Stimulated activated CD4-positive, alpha-beta T cell treated with anti-CD3 and anti-CD28 coated beads, Interleukin-2, amount 100 ng/mL, for 4 hours (primary cell): ENCODE measurements at regions not wholly inside any gene's neighbourhood (a gene's known extent, or its start where the extent isn't known, plus 50 kb on each side); places are given as distances from the start of the nearest gene placed in this dataset.

Source experiments
- DNase-seq: peaks from one replicate; pipeline ENCODE4 v3.0.0-alpha.2; 2020; ENCODE audit warnings: low read depth

- no peak for DNase-seq
These were observed 118.8 kb downstream of the GYPC start for GRCh38 chr2:126774761-126775160.

GRCh38 chr2:126775300-126775985, 119.5 kb downstream of the GYPC start:
- no peak for DNase-seq

GRCh38 chr2:126776255-126776654, 120.3 kb downstream of the GYPC start:
- no peak for DNase-seq

GRCh38 chr2:126776692-126777619, 121.0 kb downstream of the GYPC start:
- DNase-seq, result peak; percentile 68

- no peak for DNase-seq
These were observed 121.1 kb upstream of the TEX51 start for GRCh38 chr2:126777620-126777978.

- DNase-seq, result no peak
These were observed 119.9 kb upstream of the TEX51 start for GRCh38 chr2:126778561-126779501.

- DNase-seq, result no peak
These were observed 117.5 kb upstream of the TEX51 start for GRCh38 chr2:126781206-126781605.

GRCh38 chr2:126781806-126782205, 116.9 kb upstream of the TEX51 start:
- no peak for DNase-seq

GRCh38 chr2:126782648-126783047, 116.0 kb upstream of the TEX51 start:
- no peak for DNase-seq

- no peak for DNase-seq
These were observed 115.3 kb upstream of the TEX51 start for GRCh38 chr2:126783341-126783740.

- DNase-seq, result no peak
These were observed 114.6 kb upstream of the TEX51 start for GRCh38 chr2:126784045-126784444.

GRCh38 chr2:126784621-126785020, 114.1 kb upstream of the TEX51 start:
- no peak for DNase-seq

GRCh38 chr2:126785236-126785635, 113.5 kb upstream of the TEX51 start:
- no peak for DNase-seq

GRCh38 chr2:126785862-126786261, 112.8 kb upstream of the TEX51 start:
- DNase-seq, result no peak

- no peak for DNase-seq
These were observed 111.9 kb upstream of the TEX51 start for GRCh38 chr2:126786765-126787164.

GRCh38 chr2:126787289-126787688, 111.4 kb upstream of the TEX51 start:
- no peak for DNase-seq

- DNase-seq, result no peak
These were observed 110.6 kb upstream of the TEX51 start for GRCh38 chr2:126788113-126788512.

- DNase-seq, result no peak
These were observed 110.0 kb upstream of the TEX51 start for GRCh38 chr2:126788652-126789051.

GRCh38 chr2:126790987-126791780, 107.5 kb upstream of the TEX51 start:
- no peak for DNase-seq

GRCh38 chr2:126792186-126792585, 106.5 kb upstream of the TEX51 start:
- DNase-seq, result no peak

- no peak for DNase-seq
These were observed 105.7 kb upstream of the TEX51 start for GRCh38 chr2:126792993-126793392.
